ENCODE measurements at regions not wholly inside any gene's neighbourhood (a gene's known extent, or its start where the extent isn't known, plus 50 kb on each side); places are given as distances from the start of the nearest gene placed in this dataset.

- TF ChIP-seq ZSCAN5A (tag by site-specific recombination; IDR thresholded peaks at IDR 0.05) (no peak), PBX3 (CRISPR knock-in tag; IDR thresholded peaks at IDR 0.05) (no peak), ZNF596 (tag by site-specific recombination; IDR thresholded peaks at IDR 0.05) (no peak)
Observed at GRCh38 chr2:35891936-35892335, 463.6 kb upstream of the CRIM1 start (continued).

GRCh38 chr2:35891528-35891927 lies 464.1 kb upstream of the CRIM1 start:
- Histone ChIP-seq H3K4me3 (ENCODE audit: low read depth, low read length) (no peak overlapping the region), H3K4me1 (ENCODE audit: control insufficient read depth, insufficient read depth, low read length) (no peaks in the 10 kb centered on the region), H3K36me3 (ENCODE audit: control insufficient read depth in 2 of 2, insufficient read depth in 1 of 2, low read length in 2 of 2) (no peaks in the 10 kb centered on the region), H3K27ac (ENCODE audit: extremely low read depth, low read depth, low read length) (no peak overlapping the region), H3K9me3 (ENCODE audit: control insufficient read depth, insufficient read depth, low read depth, low read length) (no peaks in the 10 kb centered on the region)
- ChIA-PET CTCF (no interaction called here), POLR2A (no interaction called here)
- TF ChIP-seq YY1 (tag by site-specific recombination; IDR thresholded peaks at IDR 0.05): no peak
- no peak for TF ChIP-seq GLI2 (tag by site-specific recombination; IDR thresholded peaks at IDR 0.05; ENCODE audit: borderline replicate concordance, low read depth)
- TF ChIP-seq ZNF37A (tag by site-specific recombination; IDR thresholded peaks at IDR 0.05): no peak
- TF ChIP-seq SETDB1 (IDR thresholded peaks at IDR 0.05; ENCODE audit: insufficient read length, low read length): no peak

- CTCF ChIA-PET: no interaction called here
- TF ChIP-seq ZNF133 (tag by site-specific recombination; IDR thresholded peaks at IDR 0.05) (no peak), ZSCAN16 (tag by site-specific recombination; IDR thresholded peaks at IDR 0.05) (no peak), YY1 (tag by site-specific recombination; IDR thresholded peaks at IDR 0.05) (no peak), ZNF155 (tag by site-specific recombination; IDR thresholded peaks at IDR 0.05) (no peak), WT1 (tag by site-specific recombination; IDR thresholded peaks at IDR 0.05) (no peak), ZBTB48 (tag by site-specific recombination; IDR thresholded peaks at IDR 0.05) (no peak), ZNF211 (tag by site-specific recombination; IDR thresholded peaks at IDR 0.05; ENCODE audit: low read depth) (no peak), ZNF23 (tag by site-specific recombination; IDR thresholded peaks at IDR 0.05; ENCODE audit: borderline replicate concordance) (no peak)
- POLR2A ChIA-PET: no interaction called here
- Histone ChIP-seq H3K36me3 (ENCODE audit: control insufficient read depth in 2 of 2, insufficient read depth in 1 of 2, low read length in 2 of 2) (no peaks in the 10 kb centered on the region), H3K9me3 (ENCODE audit: control insufficient read depth, insufficient read depth, low read depth, low read length) (no peaks in the 10 kb centered on the region), H3K4me1 (ENCODE audit: control insufficient read depth, insufficient read depth, low read length) (no peaks in the 10 kb centered on the region), H3K27ac (ENCODE audit: extremely low read depth, low read depth, low read length) (no peak overlapping the region), H3K4me3 (ENCODE audit: low read depth, low read length) (no peak overlapping the region)
Observed at GRCh38 chr2:35887146-35887545, 468.4 kb upstream of the CRIM1 start.

GRCh38 chr2:35873921-35874320 lies 481.7 kb upstream of the CRIM1 start:
- ChIA-PET CTCF (no interaction called here), POLR2A (no interaction called here)
- Histone ChIP-seq H3K36me3 (ENCODE audit: control insufficient read depth in 2 of 2, insufficient read depth in 1 of 2, low read length in 2 of 2) (no peaks in the 10 kb centered on the region), H3K27ac (ENCODE audit: extremely low read depth, low read depth, low read length) (no peak overlapping the region), H3K4me3 (ENCODE audit: low read depth, low read length) (no peak overlapping the region), H3K4me1 (ENCODE audit: control insufficient read depth, insufficient read depth, low read length) (no peaks in the 10 kb centered on the region), H3K9me3 (ENCODE audit: control insufficient read depth, insufficient read depth, low read depth, low read length) (no peaks in the 10 kb centered on the region)
- TF ChIP-seq SP2 (tag by site-specific recombination; IDR thresholded peaks at IDR 0.05): no peak
- TF ChIP-seq ZNF366 (tag by site-specific recombination; conservative IDR thresholded peaks at IDR 0.05): no peak
- no peak for TF ChIP-seq ZNF571 (tag by site-specific recombination; IDR thresholded peaks at IDR 0.05)
- no peak for TF ChIP-seq ZBTB17 (tag by site-specific recombination; IDR thresholded peaks at IDR 0.05)
- TF ChIP-seq ZNF513 (tag by site-specific recombination; IDR thresholded peaks at IDR 0.05): no peak
- TF ChIP-seq ZFP3 (tag by site-specific recombination; IDR thresholded peaks at IDR 0.05; ENCODE audit: low read depth): no peak
- no peak for TF ChIP-seq OVOL3 (tag by site-specific recombination; IDR thresholded peaks at IDR 0.05)
- no peak for TF ChIP-seq ZNF10 (tag by site-specific recombination; IDR thresholded peaks at IDR 0.05)
- no peak for TF ChIP-seq ELK4 (IDR thresholded peaks at IDR 0.05; ENCODE audit: borderline replicate concordance, low read depth, low read length)
- TF ChIP-seq ATF2 (tag by site-specific recombination; IDR thresholded peaks at IDR 0.05; ENCODE audit: low read depth): no peak

Measured in HEK293 (cell line).